Heart left ventricle (tissue), 16 donors: ENCODE measurements at regions not wholly inside any gene's neighbourhood (a gene's known extent, or its start where the extent isn't known, plus 50 kb on each side); places are given as distances from the start of the nearest gene placed in this dataset.
"Not testable (repeated sequence)": the region's sequence is repeated elsewhere in the genome, so short reads cannot be mapped to it uniquely, and the experiment has no call there.

Source experiments
- ATAC-seq, 4 donors: fragments of 200-7000 bp; cut with Tn5 transposase; one replicate each; pipeline ENCODE4 v1.9.1; 2020 to 2022; ENCODE audit warnings: moderate library complexity in 4 of 4, mild to moderate bottlenecking in 3 of 4, moderate number of reproducible peaks in 1 of 4
- DNase-seq, 5 donors: peaks; one replicate each; pipeline ENCODE4 v3.0.0-alpha.2; 2020
- H3K27ac ChIP-seq, 12 donors: fragments of 200-600 bp; sonication (generic) in 4 of 12; one replicate each; pipeline versions ENCODE4 v1.5.0 to v1.8.0; 2016 to 2022; ENCODE audit warnings: mild to moderate bottlenecking in 2 of 12
- H3K27me3 ChIP-seq, 9 donors: fragments of 200-600 bp; sonication (generic) in 2 of 9; one replicate each; pipeline versions ENCODE4 v1.5.1 to v1.8.0; 2016 to 2022; ENCODE audit warnings: mild to moderate bottlenecking in 3 of 9
- H3K36me3 ChIP-seq, 9 donors: fragments of 200-600 bp; sonication (generic) in 2 of 9; one replicate each; pipeline versions ENCODE4 v1.5.0 to v1.8.0; 2018 to 2022; ENCODE audit warnings: mild to moderate bottlenecking in 2 of 9
- H3K4me1 ChIP-seq, 12 donors: fragments of 200-600 bp; sonication (generic) in 4 of 12; one replicate each; pipeline versions ENCODE4 v1.5.0 to v1.8.0; 2016 to 2022; ENCODE audit warnings: mild to moderate bottlenecking in 3 of 12
- H3K4me3 ChIP-seq, 12 donors: fragments of 200-600 bp; sonication (generic) in 4 of 12; one replicate each; pipeline versions ENCODE4 v1.5.0 to v1.8.0; 2017 to 2022; ENCODE audit warnings: mild to moderate bottlenecking in 9 of 12, moderate library complexity in 4 of 12
- H3K9me3 ChIP-seq, 12 donors: fragments of 200-600 bp; sonication (generic) in 4 of 12; one replicate each; pipeline versions ENCODE4 v1.5.0 to v1.8.0; 2016 to 2022; ENCODE audit warnings: mild to moderate bottlenecking in 1 of 12
- CTCF ChIP-seq, 12 donors: fragments of 200-600 bp; sonication (generic) in 4 of 12; IDR thresholded peaks; one replicate each; pipeline versions ENCODE4 v1.5.0 to v1.8.0; 2018 to 2022; ENCODE audit warnings: antibody characterized with exemption in 12 of 12, mild to moderate bottlenecking in 5 of 12
- POLR2A ChIP-seq, 2 donors: fragments of 450-650 bp; IDR thresholded peaks; one replicate each; pipeline ENCODE4 v1.6.1; 2017; ENCODE audit warnings: antibody characterized with exemption in 2 of 2, mild to moderate bottlenecking in 2 of 2, moderate library complexity in 2 of 2
- WGBS, 4 donors: extraction: QIAGEN DNeasy Blood & Tissue Kit in 2 of 4; methylation state at CpG; one replicate each; pipeline versions ENCODE4 v1.1.5 to v1.1.7; 2013 to 2018; 5-methylcytosine and 5-hydroxymethylcytosine counted together
- intact Hi-C, 10 donors: fragments of 100-400 bp; cut with DNase I; formaldehyde crosslinking; loops; one replicate each; pipeline versions ENCODE4 v1.11.1 to v1.14.2; 2022
- donor health status: ischemic (EF 13 %, LVEDD 7.1; RV severe dilation, severe dysfunction).
- donor health status: healthy with polysubstance abuse.
- donor health status: DM: no; HTN: yes; CAD: no.
- donor health status: DM: no; HTN: no; CAD: no.
- donor health status: ischemic (EF 25% LVEDD 6.9; RV normal size, moderate dysfunction).
- donor health status: ischemic (EF 25% LVEDD 5.7; RV mildly dilated, moderate dysfunction).
- donor health status: healthy.
- donor health status: DM: yes; HTN: yes; CAD: no.
- donor health status: ischemic (EF 35%, LVEDD 5.7; RV mildly dilated, moderate dysfunction).
- donor health status: nonischemic (EF 11% LVEDD 7.7; RV severe dilation, severe dysfunction).
- donor health status: DM: yes; HTN: yes; CAD: no.
- donor health status: PGD.
- donor health status: ischemic (EF 29% LVEDD 5.4; RV normal size, mild dysfunction).
- donor health status: nonischemic (EF 23%, LVEDD 6.1; RV moderate dilation, normal function).

GRCh38 chr11:93604008-93604660, 57.3 kb upstream of the CEP295 start:
- Histone ChIP-seq H3K27me3 (no peaks in the 10 kb centered on the region), H3K9me3 (no peaks in the 10 kb centered on the region), H3K36me3 (no peaks in the 10 kb centered on the region), H3K4me1 (peaks cover 0 to 5% (median 0%) of the 10 kb centered on the region in 12 donors), H3K27ac (peak overlapping the region in 1 of 12 donors; percentile 74), H3K4me3 (no peak overlapping the region)
- TF ChIP-seq POLR2A (IDR thresholded peaks at IDR 0.05) (no peak), CTCF (IDR thresholded peaks at IDR 0.05) (no peak)
- WGBS, 4 donors, result 58 to 70% (median 65%) methylated on average over 4 of the region's 4 CpGs
- ATAC-seq (no peak), DNase-seq (no peak)
- intact Hi-C loops, result no loop called here

- H3K4me1 ChIP-seq, result peaks cover 0 to 5% (median 0%) of the 10 kb centered on the region in 12 donors
- DNase-seq (no peak), ATAC-seq (no peak)
- 79 to 86% (median 81%) methylated on average over 3 of the region's 3 CpGs for WGBS, 4 donors
- H3K27ac ChIP-seq, result peak overlapping the region in 1 of 12 donors; percentile 74
- intact Hi-C loops, result no loop called here
- TF ChIP-seq POLR2A (IDR thresholded peaks at IDR 0.05), result no peak
- no peak for TF ChIP-seq CTCF (IDR thresholded peaks at IDR 0.05)
- H3K4me3 ChIP-seq, result no peak overlapping the region
- no peaks in the 10 kb centered on the region for H3K9me3 ChIP-seq
- no peaks in the 10 kb centered on the region for H3K36me3 ChIP-seq
- H3K27me3 ChIP-seq, result no peaks in the 10 kb centered on the region
Measured at GRCh38 chr11:93603225-93604007, 58.1 kb upstream of the CEP295 start.

- H3K4me3 ChIP-seq, H3K27ac ChIP-seq, H3K27me3 ChIP-seq, ATAC-seq, DNase-seq, intact Hi-C loops, H3K9me3 ChIP-seq, H3K4me1 ChIP-seq, H3K36me3 ChIP-seq: not testable (repeated sequence)
- WGBS, 4 donors, result 45 to 75% (median 72%) methylated on average over 2 of the region's 2 CpGs
Measured at GRCh38 chr11:93596171-93596570, 53.0 kb upstream of the SMCO4 start.
